ENCODE measurements at regions not wholly inside any gene's neighbourhood (a gene's known extent, or its start where the extent isn't known, plus 50 kb on each side); places are given as distances from the start of the nearest gene placed in this dataset.
"Not testable (repeated sequence)": the region's sequence is repeated elsewhere in the genome, so short reads cannot be mapped to it uniquely, and the experiment has no call there.

GRCh38 chr1:148404786-148405568 is 78.1 kb downstream of the PPIAL4G start:
- TF ChIP-seq CTCF (CRISPR knock-in tag; IDR thresholded peaks at IDR 0.05); NR2F2 (IDR thresholded peaks at IDR 0.05; ENCODE audit: borderline replicate concordance, low read depth); PAXIP1 (CRISPR knock-in tag; conservative IDR thresholded peaks at IDR 0.05); CREB1 (IDR thresholded peaks at IDR 0.05); CREB1 (CRISPR knock-in tag; IDR thresholded peaks at IDR 0.05); ZNF333 (CRISPR knock-in tag; IDR thresholded peaks at IDR 0.05; ENCODE audit: borderline replicate concordance); ZNF720 (CRISPR knock-in tag; IDR thresholded peaks at IDR 0.05); ONECUT2 (CRISPR knock-in tag; IDR thresholded peaks at IDR 0.05); POLR2AphosphoS5 (IDR thresholded peaks at IDR 0.05; ENCODE audit: low read depth, low read length): not testable (repeated sequence)
